ENCODE measurements at regions not wholly inside any gene's neighbourhood (a gene's known extent, or its start where the extent isn't known, plus 50 kb on each side); places are given as distances from the start of the nearest gene placed in this dataset.

- no peak for TF ChIP-seq CTCF (IDR thresholded peaks at IDR 0.05)
- no peak for TF ChIP-seq POLR2A (IDR thresholded peaks at IDR 0.05)
Observed at GRCh38 chr4:132275583-132276121, 873.4 kb upstream of the PCDH10 start.

Data from Peyer's patch (tissue), 4 donors.